ENCODE measurements at regions not wholly inside any gene's neighbourhood (a gene's known extent, or its start where the extent isn't known, plus 50 kb on each side); places are given as distances from the start of the nearest gene placed in this dataset.

- no peak for TF ChIP-seq FOXM1 (IDR thresholded peaks at IDR 0.05; ENCODE audit: borderline replicate concordance)
- no peak for TF ChIP-seq SUZ12 (IDR thresholded peaks at IDR 0.05)
- no peak for TF ChIP-seq BHLHE40 (IDR thresholded peaks at IDR 0.05; ENCODE audit: borderline replicate concordance)
- TF ChIP-seq ARNT (IDR thresholded peaks at IDR 0.05) = no peak
- no peak for TF ChIP-seq PKNOX1 (IDR thresholded peaks at IDR 0.05)
- no peak for TF ChIP-seq ELF4 (IDR thresholded peaks at IDR 0.05)
Observed at GRCh38 chr9:91074866-91075265, 273.2 kb downstream of the SYK start.

Measured in HEK293T (cell line).